HG03575 (cell line): ENCODE measurements at regions not wholly inside any gene's neighbourhood (a gene's known extent, or its start where the extent isn't known, plus 50 kb on each side); places are given as distances from the start of the nearest gene placed in this dataset.
"Not testable (repeated sequence)": the region's sequence is repeated elsewhere in the genome, so short reads cannot be mapped to it uniquely, and the experiment has no call there.

Source experiments
- ATAC-seq: cut with Tn5 transposase; IDR thresholded peaks from one replicate; pipeline ENCODE4 v1.9.1; 2021; ENCODE audit not compliant: unreplicated experiment, insufficient number of reproducible peaks, low FRiP score; ENCODE audit errors: extremely low read depth

- no peak for ATAC-seq
Measured at GRCh38 chr5:8561854-8562253, 692.9 kb downstream of the MTRR start.

DNA sequence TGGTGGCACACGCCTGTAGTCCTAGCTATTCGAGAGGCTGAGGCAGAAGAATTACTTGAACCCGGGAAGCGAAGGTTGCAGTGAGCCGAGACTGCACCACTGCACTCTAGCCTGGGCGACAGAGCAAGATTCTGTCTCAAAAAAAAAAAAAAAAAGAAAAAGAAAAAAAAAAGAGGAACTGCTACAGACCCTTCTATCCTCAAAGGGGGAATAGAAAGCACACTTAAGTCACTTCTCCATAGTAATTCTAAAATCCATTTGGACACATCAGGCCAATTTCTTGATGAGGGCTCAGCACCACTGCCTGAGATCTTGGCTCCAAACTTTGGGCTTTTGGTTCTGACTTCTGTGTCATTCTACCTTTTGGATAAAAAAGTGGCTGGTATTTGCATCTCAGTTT is 694.6 kb downstream of the MTRR start:
- not testable (repeated sequence) for ATAC-seq

DNA sequence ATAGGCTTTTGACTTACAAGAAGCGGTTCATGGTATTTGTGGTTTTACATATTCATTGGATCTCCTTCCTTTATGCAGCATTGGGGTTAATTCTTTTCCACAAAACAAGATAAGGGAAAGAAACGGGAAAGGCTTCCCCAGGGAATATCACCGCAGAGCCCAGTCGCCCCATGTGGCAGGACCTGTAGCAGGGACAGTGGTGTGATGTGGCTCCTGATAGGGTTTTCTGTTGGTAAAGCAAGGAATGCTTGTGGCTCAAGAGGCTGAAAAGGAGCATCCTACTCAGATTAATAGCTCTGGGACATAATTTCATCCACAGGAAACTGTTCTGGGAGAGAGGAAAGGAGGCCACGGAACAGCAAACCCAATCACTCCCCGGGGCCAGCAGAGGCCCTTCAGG is 699.9 kb downstream of the MTRR start:
- no peak for ATAC-seq

DNA sequence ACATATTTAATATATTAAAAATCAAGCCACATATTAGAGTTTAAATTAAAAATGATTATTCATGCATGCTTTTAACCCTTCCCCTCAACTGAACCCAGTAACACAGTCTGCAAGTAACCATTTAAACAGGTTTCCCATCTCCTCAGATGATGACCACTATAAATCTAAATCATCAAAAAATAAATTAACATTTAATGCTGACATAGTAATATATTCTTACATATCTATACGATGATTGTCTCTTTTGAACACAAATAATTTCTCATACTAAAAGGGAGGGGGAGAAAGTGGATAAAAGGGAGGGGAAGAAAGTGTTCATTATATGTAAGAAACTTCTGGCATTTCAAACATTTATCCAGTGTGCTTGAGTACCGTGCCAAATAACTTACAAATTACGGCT is 701.6 kb downstream of the MTRR start:
- no peak for ATAC-seq

DNA sequence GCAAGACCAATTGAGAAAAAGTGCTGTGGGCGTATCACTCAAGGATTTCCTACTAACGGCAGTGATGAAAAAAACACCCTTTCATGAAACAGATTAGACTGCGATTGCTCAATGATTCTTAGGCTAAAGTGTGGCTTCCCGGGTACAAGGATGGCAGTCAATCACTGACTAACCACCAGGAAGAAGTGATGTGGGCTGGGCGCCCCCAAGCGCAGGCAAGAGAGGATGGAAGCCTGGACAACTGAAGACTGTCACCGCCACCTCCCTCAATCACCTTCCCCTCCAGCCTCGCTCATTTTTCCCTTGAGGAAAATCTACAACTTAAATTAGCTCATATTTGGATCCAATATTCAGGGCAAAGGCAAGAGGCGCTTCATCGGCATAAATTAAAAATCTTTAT is 707.2 kb downstream of the MTRR start:
- no peak for ATAC-seq

DNA sequence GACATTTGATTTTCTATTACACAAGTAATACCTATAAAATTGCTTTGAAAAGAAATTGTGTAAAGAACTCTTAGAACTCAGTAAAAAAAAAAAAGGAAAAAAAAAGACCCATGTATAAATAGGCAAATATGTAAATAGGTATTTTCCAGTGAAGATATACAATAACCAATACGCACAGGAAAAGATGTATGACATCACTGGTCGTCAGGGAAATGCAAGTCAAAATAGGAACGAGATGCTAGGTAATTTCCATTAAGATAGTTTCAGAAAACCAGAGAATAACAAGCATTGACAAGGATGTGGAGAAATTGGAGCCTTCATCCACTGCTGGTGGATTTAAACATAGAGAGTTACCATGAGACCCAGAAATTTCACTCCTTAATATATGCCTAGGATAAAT is 708.8 kb downstream of the MTRR start:
- ATAC-seq = peak; percentile 87

- ATAC-seq = no peak
Measured at GRCh38 chr5:8580298-8580697, 711.4 kb downstream of the MTRR start.

DNA sequence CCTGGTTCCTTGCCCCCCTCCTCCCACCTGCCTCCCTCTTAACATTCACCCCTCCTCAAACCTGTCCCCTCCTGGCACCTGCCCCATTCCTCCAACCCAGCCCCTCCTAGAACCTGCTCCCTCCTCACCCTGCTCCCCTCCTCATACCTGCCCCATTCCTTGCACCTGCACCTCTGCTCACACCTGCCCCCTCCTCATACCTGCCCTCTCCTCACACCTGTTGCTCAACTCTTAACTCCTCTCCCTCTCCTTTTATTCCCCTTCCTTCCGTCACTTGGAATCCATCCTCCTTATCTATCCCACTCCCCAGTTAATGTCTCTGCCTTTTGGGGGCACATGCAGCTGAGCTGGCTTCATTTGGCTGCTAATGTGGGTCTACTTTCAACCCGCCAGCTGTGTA is 712.1 kb downstream of the MTRR start:
- no peak for ATAC-seq

DNA sequence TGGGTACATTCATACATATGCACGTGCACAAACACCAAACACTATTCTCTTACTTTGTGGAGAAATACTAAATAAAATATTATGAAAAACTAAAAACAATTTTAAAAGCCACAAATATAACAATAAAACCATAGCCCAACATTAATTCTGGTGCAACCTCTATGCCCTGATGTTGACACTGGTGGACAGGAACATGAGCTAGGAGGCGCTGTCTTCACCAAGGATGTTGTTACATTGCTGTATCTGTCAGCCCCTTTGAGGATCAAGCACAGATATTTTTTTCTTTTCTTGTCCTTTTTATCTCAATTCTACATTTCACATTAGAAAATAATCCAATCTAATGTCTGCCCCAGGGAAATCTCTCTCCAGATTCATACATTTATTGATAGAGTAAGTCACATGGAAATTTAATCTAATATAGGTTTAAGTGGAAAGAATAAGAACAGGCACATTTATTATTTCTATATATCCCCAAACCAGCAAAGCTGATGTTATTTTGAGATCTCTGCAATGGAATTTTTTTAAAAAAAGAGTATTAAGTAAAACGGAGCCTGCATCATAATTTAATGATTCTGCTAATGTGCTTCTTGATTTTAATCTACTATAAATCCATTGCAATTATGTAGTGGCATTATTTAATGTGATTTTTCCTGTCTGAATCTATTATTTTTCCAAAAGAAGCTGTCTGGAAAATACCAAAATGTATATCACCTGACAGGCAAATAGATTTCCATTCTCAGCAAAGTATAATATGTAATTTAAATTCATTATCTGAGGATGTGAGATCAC is 716.5 kb downstream of the MTRR start:
- ATAC-seq = no peak

DNA sequence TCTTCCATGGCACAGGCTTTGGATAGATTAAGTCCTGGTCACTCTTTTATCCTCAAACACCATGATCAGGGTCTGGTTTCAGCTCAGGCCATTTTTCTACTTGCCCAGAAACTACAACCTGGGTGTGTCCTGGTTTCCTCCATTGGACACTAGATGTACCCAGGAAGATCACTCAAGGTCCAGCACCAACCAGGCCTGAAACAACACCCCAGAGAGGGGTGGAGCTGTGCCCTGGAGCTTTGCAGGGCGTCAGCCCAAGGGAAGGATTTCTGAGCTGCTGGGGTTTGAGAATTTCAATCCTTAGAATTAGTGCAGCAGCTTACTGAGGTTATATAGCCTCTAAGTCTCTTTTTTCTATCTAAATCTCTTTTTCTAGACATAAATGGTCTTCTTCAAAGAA is 722.0 kb downstream of the MTRR start:
- ATAC-seq = no peak

GRCh38 chr5:8598356-8598755 is 729.4 kb downstream of the MTRR start:
- ATAC-seq = no peak

DNA sequence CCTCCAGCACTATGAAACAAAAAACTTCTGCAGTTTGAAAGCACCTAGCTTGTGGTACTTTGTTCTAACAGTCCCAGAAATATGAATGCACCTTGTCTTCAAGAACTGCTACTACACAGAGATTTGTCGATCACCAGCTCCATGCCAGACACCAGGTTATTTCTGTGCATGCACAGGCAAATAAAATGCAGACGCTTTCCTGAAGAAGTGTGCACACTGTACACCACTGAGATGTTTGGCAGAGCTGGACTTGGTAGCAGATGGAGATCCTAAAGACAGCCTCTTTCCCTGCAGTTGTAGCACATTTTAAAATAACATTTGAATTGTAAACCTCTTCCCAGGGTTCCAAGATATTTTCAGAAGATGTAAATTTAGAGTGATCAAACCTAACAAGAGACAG is 730.0 kb downstream of the MTRR start:
- no peak for ATAC-seq

DNA sequence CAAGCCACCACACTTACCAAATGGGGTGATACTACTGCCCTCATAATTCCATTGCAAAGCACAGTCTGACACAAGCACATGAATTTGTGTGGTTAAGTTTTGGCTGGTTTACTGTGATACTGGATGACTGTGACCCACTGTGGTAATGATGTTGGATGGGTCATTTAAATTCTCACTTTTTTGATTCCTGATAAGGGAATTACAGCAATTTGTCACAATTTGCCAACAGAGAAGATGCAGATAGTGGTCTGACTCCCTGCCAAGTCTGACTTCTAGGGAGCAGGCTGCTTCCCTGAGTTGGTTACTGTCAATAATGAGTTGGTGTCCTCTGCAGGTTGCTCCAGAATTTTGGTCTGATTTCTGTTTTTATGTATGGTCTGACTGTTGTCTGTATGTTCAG is 731.9 kb downstream of the MTRR start:
- ATAC-seq = no peak

- no peak for ATAC-seq
Measured at GRCh38 chr5:8601831-8602354, 732.9 kb downstream of the MTRR start.

DNA sequence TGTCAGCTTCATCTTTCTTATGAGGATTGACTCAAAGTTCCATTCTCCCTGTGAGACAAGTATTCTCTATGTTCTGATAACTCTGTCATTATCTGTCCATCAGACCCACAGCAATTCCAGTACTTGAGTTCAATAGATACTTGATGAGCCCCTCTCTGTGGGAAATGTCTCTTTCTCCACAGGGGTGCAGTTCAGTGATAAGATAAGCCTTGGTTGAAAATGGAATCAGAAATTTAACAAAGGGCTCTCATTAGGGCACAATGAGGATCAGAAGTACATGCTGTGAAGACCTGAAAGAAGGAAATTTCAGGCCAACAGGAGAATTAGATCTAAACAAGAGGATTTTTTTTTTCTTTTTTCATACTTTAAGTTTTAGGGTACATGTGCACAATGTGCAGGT is 737.3 kb downstream of the MTRR start:
- ATAC-seq = no peak

DNA sequence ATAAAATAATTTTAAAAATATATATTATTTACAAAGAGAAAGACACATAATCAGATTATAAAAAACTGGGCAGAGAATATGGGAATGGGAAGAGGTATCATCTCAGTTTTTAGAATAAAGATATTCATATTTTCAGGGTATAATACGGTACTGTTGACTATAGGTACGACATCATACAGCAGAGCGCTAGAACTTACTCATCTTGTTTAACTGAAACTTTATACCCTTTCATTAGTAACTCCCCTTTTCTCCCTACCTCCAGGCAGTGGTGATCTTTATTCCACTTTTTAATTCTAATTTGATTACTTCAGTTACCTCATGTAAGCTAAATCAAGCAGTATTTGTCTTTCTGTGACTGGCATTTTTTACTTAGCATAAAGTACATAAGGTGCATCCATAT is 742.1 kb downstream of the MTRR start:
- no peak for ATAC-seq

DNA sequence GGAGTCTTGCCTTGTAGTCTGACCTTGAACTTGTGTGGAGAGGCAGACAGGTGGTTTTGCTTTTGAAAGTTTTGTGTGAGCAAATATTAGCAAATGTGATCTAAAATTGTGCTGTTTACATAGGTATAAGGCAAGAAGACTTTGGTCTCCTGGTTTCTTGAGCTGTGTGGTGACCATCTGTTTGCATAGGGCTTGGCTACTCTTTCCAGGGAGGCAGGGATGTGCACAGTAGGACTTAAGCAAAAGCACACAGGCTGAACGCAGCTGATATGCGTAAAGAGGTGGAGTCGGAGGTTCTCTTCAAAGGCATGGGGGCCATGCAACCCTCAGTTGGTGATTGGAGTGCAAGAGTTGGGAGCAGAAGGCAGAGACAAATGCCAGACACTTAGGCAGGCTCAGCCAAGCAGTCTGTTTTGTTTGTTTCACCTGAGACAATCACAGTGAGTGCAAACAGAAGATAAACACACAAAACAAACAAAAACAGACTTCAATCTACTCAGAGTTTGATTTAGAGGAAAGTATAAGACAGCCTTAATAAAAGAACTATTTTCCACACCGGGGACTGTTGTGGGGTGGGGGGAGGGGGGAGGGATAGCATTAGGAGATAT is 744.2 kb downstream of the MTRR start:
- no peak for ATAC-seq

- ATAC-seq = no peak
Measured at GRCh38 chr5:8615142-8615858, 746.4 kb downstream of the MTRR start.

DNA sequence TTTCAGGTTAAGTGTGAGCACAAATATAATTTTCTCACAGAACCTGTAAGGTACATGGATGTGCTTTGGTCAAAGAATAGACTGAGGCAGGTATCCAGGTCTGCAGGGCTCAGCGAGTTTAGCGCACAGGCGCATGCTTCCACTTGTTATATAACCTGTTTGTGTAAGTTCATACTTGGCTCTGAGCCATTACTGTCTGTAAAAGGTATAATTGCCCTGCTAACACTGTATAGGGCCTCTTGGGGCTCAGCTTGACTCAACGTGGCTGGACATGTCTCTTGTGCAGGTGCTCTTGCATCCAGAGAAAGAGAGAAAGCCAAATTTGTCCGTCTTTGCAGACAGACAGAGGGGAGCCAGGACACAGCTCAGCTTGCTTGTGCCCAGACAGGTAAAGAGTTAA is 759.6 kb downstream of the MTRR start:
- no peak for ATAC-seq

GRCh38 chr5:8633259-8633658 is 764.3 kb downstream of the MTRR start:
- ATAC-seq = no peak
